Testis (tissue), 2 donors: ENCODE measurements at regions not wholly inside any gene's neighbourhood (a gene's known extent, or its start where the extent isn't known, plus 50 kb on each side); places are given as distances from the start of the nearest gene placed in this dataset.

Experiments used
- DNase-seq: peaks from one replicate; pipeline ENCODE4 v3.0.0-alpha.2; 2019
- H3K27ac ChIP-seq, 2 donors: fragments of 200-600 bp; sonication (generic); one replicate each; pipeline ENCODE4 v1.5.1; 2019
- H3K27me3 ChIP-seq: fragments of 200-600 bp; sonication (generic); one replicate; pipeline ENCODE4 v1.5.1; 2019
- H3K36me3 ChIP-seq: fragments of 200-600 bp; sonication (generic); one replicate; pipeline ENCODE4 v1.5.1; 2017; ENCODE audit warnings: low read depth; ENCODE audit errors: missing control alignments
- H3K4me1 ChIP-seq: fragments of 200-600 bp; sonication (generic); one replicate; pipeline ENCODE4 v1.5.1; 2019
- H3K4me3 ChIP-seq, 2 donors: fragments of 200-600 bp; sonication (generic); one replicate each; pipeline ENCODE4 v1.5.1; 2017 to 2019
- H3K9me3 ChIP-seq: fragments of 200-600 bp; sonication (generic); one replicate; pipeline ENCODE4 v1.5.1; 2017
- POLR2A ChIP-seq: fragments of 450-650 bp; IDR thresholded peaks from one replicate; pipeline ENCODE4 v1.6.1; 2017; ENCODE audit warnings: antibody characterized with exemption, mild to moderate bottlenecking, moderate library complexity
- WGBS, 2 donors: methylation state at CpG; one replicate each; pipeline ENCODE4 v1.1.5; 2018; 5-methylcytosine and 5-hydroxymethylcytosine counted together
- intact Hi-C: fragments of 100-400 bp; cut with DNase I; formaldehyde crosslinking; loops from one replicate; pipeline ENCODE4 v1.15.1; 2023; ENCODE audit warnings: low total_unique reads
- TF ChIP-seq, protein P1 (sequence below), 3 experiments: fragments of 450-650 bp in 2 of 3; fragments of 200-600 bp in 1 of 3; sonication (generic) in 1 of 3; IDR thresholded peaks; one replicate each; pipeline ENCODE4 v1.5.1; 2016 to 2019; ENCODE audit warnings: antibody characterized with exemption in 3 of 3, mild to moderate bottlenecking in 2 of 3, moderate library complexity in 1 of 3

DNA sequence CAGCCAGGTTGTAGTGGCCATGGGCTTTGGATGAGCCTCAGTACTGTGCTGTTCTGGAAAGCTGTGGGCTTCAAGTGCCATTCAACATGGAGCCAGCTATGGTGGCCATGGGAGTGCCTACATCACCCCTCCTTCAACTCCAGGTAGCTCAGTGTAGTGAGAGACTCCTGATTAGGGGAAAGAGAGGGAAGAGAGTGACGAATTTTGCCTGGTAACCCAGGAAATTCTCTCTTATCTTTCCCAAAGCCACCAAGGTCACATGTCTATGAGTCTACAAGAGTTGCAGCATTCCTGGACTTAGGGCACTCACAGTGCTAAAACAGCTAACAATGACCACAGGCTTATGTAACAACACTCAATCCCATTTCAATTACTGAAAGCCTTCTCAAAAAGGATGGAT lies 81.7 kb upstream of the SPTLC1 start:
- Histone ChIP-seq H3K36me3 (no peaks in the 10 kb centered on the region), H3K27ac (no peak overlapping the region), H3K4me3 (no peak overlapping the region), H3K9me3 (no peaks in the 10 kb centered on the region), H3K4me1 (no peaks in the 10 kb centered on the region), H3K27me3 (no peaks in the 10 kb centered on the region)
- 43 to 56% methylated on average over 1 of the region's 1 CpG for WGBS, 2 donors
- TF ChIP-seq POLR2A, result no peak
- TF ChIP-seq, protein P1, sequence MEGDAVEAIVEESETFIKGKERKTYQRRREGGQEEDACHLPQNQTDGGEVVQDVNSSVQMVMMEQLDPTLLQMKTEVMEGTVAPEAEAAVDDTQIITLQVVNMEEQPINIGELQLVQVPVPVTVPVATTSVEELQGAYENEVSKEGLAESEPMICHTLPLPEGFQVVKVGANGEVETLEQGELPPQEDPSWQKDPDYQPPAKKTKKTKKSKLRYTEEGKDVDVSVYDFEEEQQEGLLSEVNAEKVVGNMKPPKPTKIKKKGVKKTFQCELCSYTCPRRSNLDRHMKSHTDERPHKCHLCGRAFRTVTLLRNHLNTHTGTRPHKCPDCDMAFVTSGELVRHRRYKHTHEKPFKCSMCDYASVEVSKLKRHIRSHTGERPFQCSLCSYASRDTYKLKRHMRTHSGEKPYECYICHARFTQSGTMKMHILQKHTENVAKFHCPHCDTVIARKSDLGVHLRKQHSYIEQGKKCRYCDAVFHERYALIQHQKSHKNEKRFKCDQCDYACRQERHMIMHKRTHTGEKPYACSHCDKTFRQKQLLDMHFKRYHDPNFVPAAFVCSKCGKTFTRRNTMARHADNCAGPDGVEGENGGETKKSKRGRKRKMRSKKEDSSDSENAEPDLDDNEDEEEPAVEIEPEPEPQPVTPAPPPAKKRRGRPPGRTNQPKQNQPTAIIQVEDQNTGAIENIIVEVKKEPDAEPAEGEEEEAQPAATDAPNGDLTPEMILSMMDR (IDR thresholded peaks at IDR 0.05), result no peak
- intact Hi-C loops, result no loop called here
- DNase-seq, result no peak

DNA sequence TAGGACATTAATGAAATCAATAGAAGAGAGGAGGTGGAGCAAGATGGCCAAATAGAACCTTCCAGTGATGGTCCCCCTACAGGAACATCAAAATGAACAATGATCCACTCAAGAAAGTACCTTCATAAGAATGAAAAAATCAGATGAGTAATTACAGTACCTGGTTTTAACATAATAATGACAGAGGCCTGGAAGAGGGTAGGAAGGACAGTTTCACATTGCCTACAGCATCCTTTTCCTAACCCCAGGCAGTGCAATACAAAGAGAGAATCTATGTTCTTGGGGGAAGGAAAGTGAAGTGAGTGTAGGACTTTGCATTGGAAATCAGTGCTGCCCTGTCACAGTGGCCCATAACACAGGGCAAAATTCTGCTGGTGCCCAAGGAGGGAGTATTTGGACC lies 81.2 kb upstream of the SPTLC1 start:
- Histone ChIP-seq H3K36me3 (no peaks in the 10 kb centered on the region), H3K4me1 (no peaks in the 10 kb centered on the region), H3K27me3 (no peaks in the 10 kb centered on the region), H3K27ac (no peak overlapping the region), H3K4me3 (no peak overlapping the region), H3K9me3 (no peaks in the 10 kb centered on the region)
- no peak for TF ChIP-seq POLR2A
- TF ChIP-seq, protein P1 (IDR thresholded peaks at IDR 0.05), result no peak
- DNase-seq, result no peak
- intact Hi-C loops, result no loop called here

DNA sequence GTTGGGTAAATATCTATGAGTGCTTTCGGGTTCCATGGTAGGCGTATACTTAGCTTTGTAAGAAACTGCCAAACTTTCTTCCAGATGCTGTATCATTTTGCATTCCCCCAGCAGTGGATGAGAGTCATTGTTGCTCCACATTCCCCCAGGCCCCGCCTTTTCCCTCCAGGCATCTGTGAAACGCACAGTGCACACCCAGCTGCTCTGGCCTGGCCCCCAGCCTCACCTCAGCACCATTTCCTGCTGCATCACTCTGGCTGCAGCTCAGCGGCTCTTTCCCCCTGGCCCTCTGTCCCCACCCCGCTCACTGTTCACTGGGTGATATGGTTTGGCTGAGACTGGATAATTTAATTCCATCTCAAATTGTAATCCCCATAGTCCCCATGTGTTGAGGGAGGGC lies 76.6 kb upstream of the SPTLC1 start:
- TF ChIP-seq, protein P1 (IDR thresholded peaks at IDR 0.05), result no peak
- no peak for TF ChIP-seq POLR2A
- intact Hi-C loops, result no loop called here
- Histone ChIP-seq H3K9me3 (no peaks in the 10 kb centered on the region), H3K4me1 (no peaks in the 10 kb centered on the region), H3K27ac (no peak overlapping the region), H3K27me3 (no peaks in the 10 kb centered on the region), H3K36me3 (no peaks in the 10 kb centered on the region), H3K4me3 (no peak overlapping the region)
- 84% methylated on average over 6 of the region's 6 CpGs for WGBS, 2 donors
- DNase-seq, result no peak

DNA sequence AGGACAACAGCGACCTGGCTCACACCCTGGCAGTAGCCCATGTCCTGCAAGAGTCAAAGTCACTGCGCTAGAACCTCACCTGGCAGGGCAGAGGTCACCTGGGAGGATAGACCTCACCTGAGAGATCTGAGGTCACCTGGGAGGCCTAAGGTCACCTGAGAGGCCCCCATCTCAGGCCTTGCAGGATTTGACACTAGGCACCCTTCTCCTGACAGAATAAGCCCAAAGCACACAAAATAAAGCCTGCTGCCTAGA lies 75.2 kb upstream of the SPTLC1 start:
- no peak overlapping the region for H3K4me3 ChIP-seq

DNA sequence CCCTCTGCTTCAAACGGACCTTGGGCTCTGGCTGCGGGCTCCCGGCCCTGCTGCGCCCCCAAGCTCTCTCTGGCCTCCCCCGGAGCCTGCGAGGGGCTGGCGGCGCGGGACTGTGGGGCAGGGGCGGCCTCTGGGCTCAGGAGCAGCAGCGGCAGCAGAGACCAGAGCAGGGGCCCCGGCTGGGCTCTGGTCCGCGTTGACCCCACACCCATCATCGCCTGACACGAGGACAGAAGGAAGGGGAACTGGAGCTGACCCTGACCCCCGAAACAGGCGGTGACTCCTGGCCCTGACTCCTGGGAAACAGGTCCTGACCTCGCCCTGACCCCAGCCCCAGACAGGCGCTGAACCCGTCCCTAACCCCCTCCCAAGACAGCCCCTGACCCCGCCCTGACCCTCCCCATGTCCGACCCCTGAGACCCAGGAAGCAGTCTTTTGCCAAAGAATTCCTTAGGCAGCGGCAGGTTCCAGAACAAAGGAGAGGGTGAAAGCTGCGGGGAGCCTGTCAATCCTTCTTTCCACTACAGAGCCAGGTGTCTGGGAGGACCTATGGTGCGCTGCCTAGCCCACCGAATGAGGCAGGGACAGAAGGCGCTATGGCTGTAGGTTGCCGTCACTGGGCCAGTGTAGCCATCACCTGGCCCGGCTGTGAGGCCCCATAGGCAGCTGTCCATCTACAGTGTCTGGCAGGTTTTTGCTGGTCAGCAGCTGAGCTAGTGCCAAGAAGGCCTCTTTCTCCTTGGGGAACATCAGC lies 74.7 kb upstream of the SPTLC1 start:
- intact Hi-C loops, result no loop called here
- WGBS, 2 donors, result 81% methylated on average over 16 to 29 of the region's 30 CpGs
- no peak for DNase-seq
- no peak overlapping the region for H3K27ac ChIP-seq
- no peaks in the 10 kb centered on the region for H3K36me3 ChIP-seq
- TF ChIP-seq POLR2A, result no peak
- TF ChIP-seq, protein P1 (IDR thresholded peaks at IDR 0.05), result no peak
- no peaks in the 10 kb centered on the region for H3K27me3 ChIP-seq
- H3K4me1 ChIP-seq, result no peaks in the 10 kb centered on the region
- no peak overlapping the region for H3K4me3 ChIP-seq
- H3K9me3 ChIP-seq, result no peaks in the 10 kb centered on the region

More for the DNA sequence above, 75.2 kb upstream of the SPTLC1 start:
- WGBS, 2 donors, result 56% methylated on average over 2 of the region's 2 CpGs; no CpG with 5 or more reads in 1 of the 2 donors
- intact Hi-C loops, result no loop called here
- no peak for DNase-seq
- no peak for TF ChIP-seq POLR2A
- TF ChIP-seq, protein P1 (IDR thresholded peaks at IDR 0.05), result no peak
- Histone ChIP-seq H3K9me3 (no peaks in the 10 kb centered on the region), H3K36me3 (no peaks in the 10 kb centered on the region), H3K27ac (no peak overlapping the region), H3K27me3 (no peaks in the 10 kb centered on the region), H3K4me1 (no peaks in the 10 kb centered on the region)
